ENCODE measurements at regions not wholly inside any gene's neighbourhood (a gene's known extent, or its start where the extent isn't known, plus 50 kb on each side); places are given as distances from the start of the nearest gene placed in this dataset.

- peak; percentile 99 for DNase-seq (ENCODE audit: low read depth)
- TF ChIP-seq CTCF (conservative IDR thresholded peaks at IDR 0.05; ENCODE audit: low read depth, low read length) = no peak
- peak overlapping the region; percentile 52 for H3K4me3 ChIP-seq (ENCODE audit: low read length)
Observed at GRCh38 chr9:110125207-110125751, 82.7 kb downstream of the C9orf152 start.

DNA sequence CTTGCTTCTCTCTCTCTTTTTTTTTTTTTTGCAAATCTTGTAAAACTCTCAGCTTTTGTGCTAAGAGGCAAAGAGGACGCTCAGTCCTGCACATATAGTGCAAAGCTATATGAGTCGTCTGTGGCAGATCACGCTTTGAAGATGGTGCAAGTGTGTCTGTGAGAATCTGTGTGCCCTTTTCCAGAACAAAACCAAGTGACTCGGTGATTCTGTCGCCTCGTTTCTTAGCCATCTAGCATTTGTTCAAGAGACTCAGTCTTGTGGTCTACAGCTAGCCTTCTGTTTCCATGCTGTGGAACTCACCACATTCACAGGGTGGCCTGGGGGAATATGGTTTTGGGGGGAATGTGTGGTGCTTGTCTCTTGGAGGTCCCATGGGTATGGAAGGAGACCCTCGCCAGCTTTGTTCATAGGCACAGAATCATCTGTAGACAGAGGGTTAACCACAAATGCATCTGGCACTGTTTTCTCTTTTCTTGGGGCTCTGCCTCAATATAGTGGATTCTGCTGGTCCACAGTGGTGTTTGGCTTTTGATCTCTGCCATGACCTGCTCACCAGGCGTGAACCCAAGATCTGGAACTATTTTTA, 82.1 kb downstream of the C9orf152 start:
- no peak for TF ChIP-seq CTCF (conservative IDR thresholded peaks at IDR 0.05; ENCODE audit: low read depth, low read length)
- DNase-seq (ENCODE audit: low read depth) = no peak
- H3K4me3 ChIP-seq (ENCODE audit: low read length) = peak overlapping the region; percentile 52

GRCh38 chr9:110126499-110126941, 81.4 kb downstream of the C9orf152 start:
- DNase-seq (ENCODE audit: low read depth) = no peak
- no peak for TF ChIP-seq CTCF (conservative IDR thresholded peaks at IDR 0.05; ENCODE audit: low read depth, low read length)
- H3K4me3 ChIP-seq (ENCODE audit: low read length) = peak overlapping the region; percentile 52

DNA sequence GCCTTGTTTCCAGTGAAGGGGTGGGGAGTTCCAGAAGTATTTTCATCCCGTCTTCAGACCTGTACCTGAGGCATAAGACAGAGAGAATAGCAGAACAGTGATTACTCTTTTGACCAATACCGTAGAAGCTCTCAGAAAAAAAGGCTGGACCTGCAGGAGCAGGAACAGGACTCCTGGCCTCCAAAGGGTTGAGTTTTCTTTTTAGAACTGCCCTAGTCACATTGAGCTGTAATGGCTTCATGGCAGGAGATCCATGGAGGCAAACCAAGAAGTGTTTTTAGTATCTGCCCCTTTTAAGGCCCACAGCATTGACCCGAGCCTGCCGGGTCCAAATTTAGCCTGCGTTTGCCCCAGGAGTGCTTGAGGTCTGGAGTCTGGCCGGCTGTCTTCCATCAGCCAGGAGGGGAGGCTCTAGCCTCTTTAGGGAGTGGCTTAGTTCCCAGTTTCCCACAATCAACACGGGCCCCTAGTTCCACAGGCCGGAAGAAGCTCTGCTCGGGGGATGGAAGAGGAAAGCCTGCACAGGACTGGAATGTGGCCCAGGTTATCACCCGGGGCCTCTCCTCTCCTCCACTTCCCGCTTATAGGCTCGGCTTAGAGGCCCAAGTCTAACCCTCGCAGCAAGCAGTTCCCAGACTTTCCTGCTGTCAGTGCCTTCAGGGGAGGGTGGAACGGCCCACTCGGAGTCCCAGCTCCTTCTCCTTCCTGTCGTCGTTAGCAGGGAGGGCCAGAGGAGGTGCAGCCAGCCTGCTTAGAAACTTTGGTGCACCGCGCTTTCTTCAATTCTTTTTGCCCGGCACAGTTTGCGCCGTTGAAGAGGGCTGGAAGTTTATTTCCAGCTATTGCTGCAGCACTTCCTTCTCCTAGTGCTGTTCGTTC, 80.7 kb downstream of the C9orf152 start:
- DNase-seq (ENCODE audit: low read depth) = peak; percentile 79
- peak; percentile 17 for TF ChIP-seq CTCF (conservative IDR thresholded peaks at IDR 0.05; ENCODE audit: low read depth, low read length)
- peak overlapping the region; percentile 52 for H3K4me3 ChIP-seq (ENCODE audit: low read length)

DNA sequence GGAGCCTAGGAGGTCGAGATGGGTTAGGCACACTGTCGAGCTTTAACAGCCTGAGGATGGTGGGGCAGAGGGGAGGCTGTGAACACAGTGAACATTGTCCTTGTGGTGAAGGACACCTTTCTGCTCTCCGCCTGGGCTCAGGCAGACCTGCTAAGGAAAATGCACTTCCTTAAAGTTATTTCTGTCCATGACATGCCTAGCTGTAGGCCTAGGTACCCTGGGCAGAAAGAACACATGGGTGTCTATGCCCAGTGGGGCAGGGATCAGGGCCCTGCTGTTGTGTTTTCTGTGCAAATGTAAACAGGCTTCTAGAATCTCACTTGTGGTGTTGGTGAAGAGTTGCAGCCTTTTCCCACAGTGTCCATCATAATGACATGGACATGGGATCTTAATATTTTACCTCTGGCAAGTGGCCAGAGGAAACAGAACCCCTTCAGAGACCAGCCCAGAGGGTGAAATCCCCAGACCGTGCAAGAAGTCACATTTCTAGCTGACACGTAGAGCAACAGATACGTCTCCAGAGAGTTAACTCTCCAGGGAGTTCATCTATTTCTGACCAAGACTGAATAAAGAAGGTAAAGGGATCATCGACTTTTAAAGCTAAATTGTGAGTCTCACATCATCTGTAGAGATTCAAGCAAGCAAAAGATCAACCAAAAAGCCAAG, 79.2 kb downstream of the C9orf152 start:
- H3K4me3 ChIP-seq (ENCODE audit: low read length) = no peak overlapping the region
- TF ChIP-seq CTCF (conservative IDR thresholded peaks at IDR 0.05; ENCODE audit: low read depth, low read length) = no peak
- DNase-seq (ENCODE audit: low read depth) = no peak

GRCh38 chr9:110129425-110129824, 78.5 kb downstream of the C9orf152 start:
- TF ChIP-seq CTCF (conservative IDR thresholded peaks at IDR 0.05; ENCODE audit: low read depth, low read length) = no peak
- no peak overlapping the region for H3K4me3 ChIP-seq (ENCODE audit: low read length)

More at GRCh38 chr9:110129425-110129824, 78.5 kb downstream of the C9orf152 start:
- DNase-seq (ENCODE audit: low read depth) = no peak
